ENCODE measurements at regions not wholly inside any gene's neighbourhood (a gene's known extent, or its start where the extent isn't known, plus 50 kb on each side); places are given as distances from the start of the nearest gene placed in this dataset.

- Mint-ChIP-seq H3K9me3 (no peaks in the 10 kb centered on the region; the same call in 1 of the 2 replicates), H3K4me1 (no peaks in the 10 kb centered on the region), H3K4me3 (no peak overlapping the region), H3K36me3 (no peaks in the 10 kb centered on the region), H3K27ac (no peak overlapping the region), H3K27me3 (ENCODE audit: low read depth) (no peaks in the 10 kb centered on the region)
- ChIA-PET CTCF (interaction anchor here (1.3 kb wide), 1 partner anchor 10 kb away, joined by 4 read pairs; no protein-coding TSS in a partner anchor), POLR2A (no interaction called here)
- no peak for DNase-seq (ENCODE audit: low spot score)
- ATAC-seq: no peak
- TF ChIP-seq GABPB1 (CRISPR knock-in tag; IDR thresholded peaks at IDR 0.05) (no peak), E2F1 (CRISPR knock-in tag; IDR thresholded peaks at IDR 0.05) (no peak), ATF2 (CRISPR knock-in tag; IDR thresholded peaks at IDR 0.05; ENCODE audit: borderline replicate concordance, low read depth) (no peak), ETV6 (CRISPR knock-in tag; IDR thresholded peaks at IDR 0.05) (no peak), FOXJ3 (CRISPR knock-in tag; IDR thresholded peaks at IDR 0.05; ENCODE audit: borderline replicate concordance) (no peak), MLX (CRISPR knock-in tag; IDR thresholded peaks at IDR 0.05) (no peak), MXD4 (CRISPR knock-in tag; IDR thresholded peaks at IDR 0.05; ENCODE audit: borderline replicate concordance) (no peak), ZNF219 (CRISPR knock-in tag; IDR thresholded peaks at IDR 0.05; ENCODE audit: borderline replicate concordance) (no peak), PREB (CRISPR knock-in tag; IDR thresholded peaks at IDR 0.05; ENCODE audit: borderline replicate concordance) (no peak), GRHL2 (CRISPR knock-in tag; IDR thresholded peaks at IDR 0.05; ENCODE audit: insufficient replicate concordance, severe bottlenecking) (no peak), RELA (CRISPR knock-in tag; IDR thresholded peaks at IDR 0.05; ENCODE audit: borderline replicate concordance) (no peak), ARID4B (CRISPR knock-in tag; IDR thresholded peaks at IDR 0.05; ENCODE audit: borderline replicate concordance) (no peak), ZSCAN18 (CRISPR knock-in tag; IDR thresholded peaks at IDR 0.05) (no peak), ATF1 (CRISPR knock-in tag; IDR thresholded peaks at IDR 0.05) (no peak), ZNF317 (CRISPR knock-in tag; IDR thresholded peaks at IDR 0.05; ENCODE audit: borderline replicate concordance, low read depth) (no peak), OVOL2 (CRISPR knock-in tag; IDR thresholded peaks at IDR 0.05; ENCODE audit: borderline replicate concordance) (no peak), E2F4 (CRISPR knock-in tag; IDR thresholded peaks at IDR 0.05; ENCODE audit: borderline replicate concordance, low read depth) (no peak), ZNF396 (CRISPR knock-in tag; IDR thresholded peaks at IDR 0.05; ENCODE audit: borderline replicate concordance) (no peak)
These were observed 89.8 kb upstream of the ARMCX2 start for GRCh38 chrX:101749436-101749835.
